GM18951 (cell line): ENCODE measurements at regions not wholly inside any gene's neighbourhood (a gene's known extent, or its start where the extent isn't known, plus 50 kb on each side); places are given as distances from the start of the nearest gene placed in this dataset.
"Not testable (repeated sequence)": the region's sequence is repeated elsewhere in the genome, so short reads cannot be mapped to it uniquely, and the experiment has no call there.

Source experiments
- POLR2A ChIP-seq: IDR thresholded peaks from 4 replicates; pipeline ENCODE4 v1.6.1; 2011; ENCODE audit warnings: mild to moderate bottlenecking; ENCODE audit not compliant: insufficient read length, insufficient read depth; ENCODE audit errors: extremely low read depth
- in situ Hi-C: fragments of 300-500 bp; cut with MboI; formaldehyde crosslinking; loops from one replicate; pipeline ENCODE4 v1.12.0; 2022; ENCODE audit warnings: low sequenced_read_pairs, mixed read lengths, inconsistent platforms; ENCODE audit not compliant: unreplicated experiment

- in situ Hi-C loops = not testable (repeated sequence)
These were observed 116.5 kb upstream of the AKAP13 start for GRCh38 chr15:85263842-85264440.

- in situ Hi-C loops = not testable (repeated sequence)
These were observed 115.7 kb upstream of the AKAP13 start for GRCh38 chr15:85264614-85265190.

- in situ Hi-C loops = not testable (repeated sequence)
These were observed 113.1 kb upstream of the AKAP13 start for GRCh38 chr15:85267158-85267857.

DNA sequence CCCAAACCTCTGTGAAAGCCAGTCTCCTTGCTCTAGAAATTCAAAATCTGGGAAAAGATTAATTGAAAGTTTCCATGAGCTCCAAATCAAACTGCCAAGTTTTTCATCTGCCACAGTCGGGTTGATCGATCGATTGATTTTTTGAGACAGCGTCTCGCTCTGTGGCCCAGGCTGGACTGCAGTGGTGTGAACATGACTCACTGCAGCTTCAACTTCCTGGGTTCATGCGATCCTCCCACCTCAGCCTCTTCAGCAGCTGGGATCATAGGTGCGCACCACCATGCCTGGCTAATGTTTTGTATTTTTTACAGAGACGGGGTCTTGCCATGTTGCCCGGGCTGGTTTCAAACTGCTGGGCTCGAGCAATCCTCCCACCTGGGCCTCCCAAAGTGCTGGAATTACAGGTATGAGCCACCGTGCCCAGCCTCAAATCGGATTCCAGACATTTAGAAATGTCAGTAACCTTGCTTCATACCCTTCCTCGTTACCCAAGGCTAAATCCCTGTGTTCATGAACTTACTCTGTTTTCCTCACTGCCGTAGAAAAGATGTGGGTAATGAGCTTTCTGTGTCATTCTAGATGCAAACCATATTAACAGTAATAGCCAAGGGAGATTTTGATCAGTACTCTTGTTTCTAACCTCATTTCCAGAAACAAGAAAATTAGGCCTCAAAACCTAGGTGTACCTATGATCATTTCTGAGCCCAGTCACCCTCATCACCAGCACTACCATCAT lies 105.9 kb upstream of the AKAP13 start:
- TF ChIP-seq POLR2A = no peak
- in situ Hi-C loops = loop anchor here (25.0 kb wide), 1 partner anchor 563 kb away; no protein-coding TSS in a partner anchor

DNA sequence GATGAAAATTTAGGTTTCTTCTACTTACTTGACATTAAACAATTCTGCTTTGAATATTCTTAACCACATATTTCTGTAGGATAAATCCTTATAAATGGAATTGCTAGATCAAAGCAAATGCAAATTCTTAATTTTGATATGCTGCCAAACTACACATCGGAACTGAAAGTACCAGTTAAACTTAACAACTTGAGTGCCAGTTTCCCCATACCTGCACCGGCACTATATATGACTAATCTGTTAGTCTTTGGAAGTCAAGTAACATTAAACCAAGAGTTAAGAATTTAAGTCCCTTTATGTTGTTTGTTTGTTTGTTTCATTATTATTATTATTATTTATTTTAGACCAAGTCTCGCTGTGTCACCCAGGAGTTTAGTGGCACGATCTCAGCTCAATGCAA lies 103.9 kb upstream of the AKAP13 start:
- in situ Hi-C loops = loop anchor here (25.0 kb wide), 1 partner anchor 561 kb away; no protein-coding TSS in a partner anchor
- no peak for TF ChIP-seq POLR2A

- in situ Hi-C loops = loop anchor here (25.0 kb wide), 1 partner anchor 560 kb away; no protein-coding TSS in a partner anchor
- no peak for TF ChIP-seq POLR2A
These were observed 103.5 kb upstream of the AKAP13 start for GRCh38 chr15:85276921-85277320.

DNA sequence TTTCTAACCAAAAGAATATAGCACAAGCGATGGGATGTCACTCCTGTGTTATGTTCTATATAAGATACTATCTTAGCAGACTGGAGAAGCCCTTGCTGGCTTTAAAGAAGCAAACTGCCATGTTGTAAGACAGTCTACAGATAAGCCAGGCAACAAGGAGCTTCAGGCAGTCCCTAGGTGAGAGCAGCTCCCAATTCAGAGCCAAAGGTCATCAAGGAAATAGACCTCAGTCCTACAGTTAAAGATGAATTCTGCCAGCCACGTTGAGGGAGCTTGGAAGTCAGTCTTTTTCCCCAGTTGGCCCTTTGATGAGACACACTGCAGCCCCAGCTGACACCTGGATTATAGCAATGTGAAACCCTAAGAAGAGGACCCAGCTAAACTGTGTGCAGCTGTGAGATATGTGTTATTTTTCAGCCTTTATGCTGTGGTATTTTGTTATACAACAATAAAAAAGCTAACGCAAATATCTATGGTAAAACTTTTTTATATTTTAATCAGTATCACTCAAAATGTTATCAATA lies 102.5 kb upstream of the AKAP13 start:
- TF ChIP-seq POLR2A = no peak
- in situ Hi-C loops = loop anchor here (25.0 kb wide), 1 partner anchor 559 kb away; no protein-coding TSS in a partner anchor

DNA sequence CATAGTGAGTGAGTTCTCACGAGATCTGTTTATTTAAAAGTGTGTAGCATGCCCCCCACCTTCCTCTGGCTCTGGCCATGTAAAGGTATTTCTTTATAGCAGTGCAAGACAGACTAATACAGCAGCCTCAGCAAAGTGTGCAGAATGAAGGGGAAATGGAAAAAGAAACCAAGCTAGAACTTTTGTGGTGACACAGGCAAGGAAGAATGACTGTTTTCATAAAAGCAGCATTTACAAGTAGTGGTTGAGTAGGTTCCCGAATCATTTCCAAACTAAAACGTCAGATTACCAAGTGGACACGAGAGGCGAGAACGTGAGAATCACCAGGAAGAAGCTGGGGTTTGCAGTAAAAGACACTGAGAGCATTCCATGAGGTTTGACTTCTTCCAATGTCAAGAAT lies 100.2 kb upstream of the AKAP13 start:
- in situ Hi-C loops = loop anchor here (25.0 kb wide), 1 partner anchor 557 kb away; no protein-coding TSS in a partner anchor
- TF ChIP-seq POLR2A = no peak

DNA sequence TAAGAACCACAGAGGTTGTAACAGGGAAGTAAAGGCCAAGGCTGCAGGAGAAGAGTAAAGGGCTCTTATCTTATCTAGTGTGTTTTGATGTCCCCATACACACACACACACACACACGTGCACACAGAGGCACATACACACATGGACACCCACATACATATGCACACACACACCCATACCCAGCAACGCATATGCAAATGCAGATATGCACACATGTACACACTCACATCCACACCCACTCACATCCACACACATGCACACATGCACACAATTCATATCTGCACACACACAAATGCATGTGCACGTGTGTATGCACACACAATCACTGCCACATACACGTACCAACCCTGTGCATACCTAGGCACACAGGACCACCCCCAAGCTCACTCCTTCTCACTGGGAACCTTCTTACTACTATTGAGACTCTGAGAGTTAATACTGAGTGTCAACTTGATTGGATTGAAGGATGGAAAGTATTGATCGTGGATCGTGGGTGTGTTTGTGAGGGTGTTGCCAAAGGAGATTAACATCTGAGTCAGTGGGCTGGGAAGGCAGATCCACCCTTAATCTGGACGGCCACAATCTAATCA lies 99.0 kb upstream of the AKAP13 start:
- in situ Hi-C loops = loop anchor here (25.0 kb wide), 1 partner anchor 556 kb away; no protein-coding TSS in a partner anchor

DNA sequence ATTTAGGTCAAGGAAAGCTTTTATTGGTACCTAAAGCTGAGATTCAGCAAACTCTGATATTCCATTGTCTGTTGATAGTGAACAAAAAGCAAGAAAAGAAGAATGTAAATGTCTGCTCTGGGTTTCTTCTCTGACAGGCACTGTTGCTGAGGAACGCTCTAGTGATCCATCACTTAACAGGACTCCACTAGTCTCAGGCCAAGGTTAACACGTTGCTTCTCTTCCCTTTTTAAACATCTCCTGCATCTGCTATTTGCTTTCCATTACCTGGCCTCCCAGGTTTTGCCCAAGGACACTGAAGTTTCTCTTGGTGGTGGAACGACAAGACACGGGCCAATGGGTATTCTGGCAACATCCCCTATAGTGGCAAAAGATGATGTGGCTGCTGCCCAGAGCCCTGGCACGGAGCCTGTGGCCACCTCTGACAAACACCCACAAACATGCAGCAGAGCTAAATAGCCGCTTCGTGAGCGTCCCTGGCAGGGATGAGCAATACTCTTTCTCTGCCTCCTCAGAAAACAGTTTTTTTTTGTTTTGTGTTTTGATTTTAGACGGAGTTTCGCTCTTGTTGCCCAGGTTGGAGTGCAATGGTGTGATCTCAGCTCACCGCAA lies 97.8 kb upstream of the AKAP13 start:
- in situ Hi-C loops = loop anchor here (25.0 kb wide), 1 partner anchor 555 kb away; no protein-coding TSS in a partner anchor
- TF ChIP-seq POLR2A = no peak

More for the DNA sequence above, 99.0 kb upstream of the AKAP13 start:
- TF ChIP-seq POLR2A = no peak

DNA sequence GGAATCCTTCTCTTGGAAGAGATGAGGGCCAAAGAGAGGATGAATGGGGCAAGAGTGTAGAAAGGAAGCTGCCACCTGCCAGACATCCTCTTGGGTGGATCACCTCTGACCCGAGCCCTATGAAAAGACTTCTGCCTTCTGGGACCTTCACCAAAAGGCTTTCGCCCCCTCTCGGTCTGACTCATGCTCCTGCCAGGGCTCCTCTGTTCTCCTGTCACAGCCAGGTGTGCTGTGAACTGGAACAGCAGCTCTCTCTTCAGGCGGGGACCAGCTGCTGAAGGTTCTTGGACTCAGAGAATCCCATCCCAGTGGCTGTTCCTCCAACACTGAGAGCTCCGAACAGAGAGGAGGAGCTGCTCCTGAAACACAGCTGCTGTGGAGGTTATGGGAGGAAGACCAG lies 96.6 kb upstream of the AKAP13 start:
- in situ Hi-C loops = loop anchor here (25.0 kb wide), 1 partner anchor 553 kb away; no protein-coding TSS in a partner anchor

DNA sequence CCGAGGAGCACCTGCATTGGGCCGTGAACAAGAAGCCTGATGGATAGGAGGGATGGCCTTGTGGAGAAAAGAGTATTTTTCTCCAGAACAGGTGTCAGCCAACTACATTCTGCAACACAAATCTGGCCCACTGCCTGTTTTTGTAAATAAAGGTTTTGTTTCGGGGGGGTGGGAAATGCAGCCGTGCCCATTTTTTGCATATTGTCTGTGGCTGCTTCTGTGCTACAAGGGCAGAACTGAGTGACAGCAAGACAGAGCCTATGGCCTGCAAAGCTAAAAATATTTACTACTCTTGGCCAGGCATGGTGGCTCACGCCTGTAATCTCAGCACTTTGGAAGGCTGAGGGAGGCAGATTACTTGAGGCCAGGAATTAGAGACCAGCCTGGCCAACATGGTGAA lies 95.9 kb upstream of the AKAP13 start:
- no peak for TF ChIP-seq POLR2A
- in situ Hi-C loops = loop anchor here (25.0 kb wide), 1 partner anchor 553 kb away; no protein-coding TSS in a partner anchor

GRCh38 chr15:85289677-85290365 lies 90.6 kb upstream of the AKAP13 start:
- in situ Hi-C loops = loop anchor here (25.0 kb wide), 1 partner anchor 547 kb away; no protein-coding TSS in a partner anchor
- no peak for TF ChIP-seq POLR2A

DNA sequence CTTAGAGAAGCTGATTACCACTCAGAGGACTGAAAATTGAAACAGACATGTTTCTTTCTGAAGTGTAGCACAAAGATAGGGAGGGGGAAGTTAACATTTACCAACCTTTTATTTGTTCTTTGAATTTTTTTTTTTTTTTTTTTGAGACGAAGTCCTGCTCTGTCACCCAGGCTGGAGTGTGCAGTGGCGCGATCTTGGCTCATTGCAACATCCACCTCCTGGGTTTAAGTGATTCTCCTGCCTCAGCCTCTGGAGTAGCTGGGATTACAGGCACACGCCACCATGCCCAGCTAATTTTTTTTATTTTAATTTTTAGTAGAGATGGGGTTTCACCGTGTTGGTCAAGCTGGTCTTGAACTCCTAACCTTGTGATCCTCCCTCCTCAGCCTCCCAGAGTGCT lies 87.8 kb upstream of the AKAP13 start:
- in situ Hi-C loops = loop anchor here (25.0 kb wide), 1 partner anchor 545 kb away; no protein-coding TSS in a partner anchor
